ENCODE measurements at regions not wholly inside any gene's neighbourhood (a gene's known extent, or its start where the extent isn't known, plus 50 kb on each side); places are given as distances from the start of the nearest gene placed in this dataset.

DNA sequence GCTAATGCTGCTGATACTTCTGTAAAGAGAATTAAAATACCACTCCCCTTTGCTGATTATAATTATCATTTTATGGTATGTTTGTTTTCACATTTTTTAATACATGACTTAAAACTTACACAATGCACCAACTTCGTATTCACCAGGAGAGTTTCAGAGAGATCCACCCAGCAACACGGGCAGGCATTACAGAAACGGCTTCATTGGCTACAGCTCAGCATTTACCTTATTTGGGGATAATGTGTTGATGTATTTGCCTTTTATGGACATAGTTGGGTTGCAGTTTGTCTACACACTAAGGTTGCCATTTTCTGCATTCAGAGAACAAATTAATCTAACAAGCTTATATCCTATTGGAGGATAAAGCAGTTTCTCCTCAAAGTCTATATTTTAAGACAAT, 423.6 kb downstream of the PRDM9 start:
- TF ChIP-seq CTCF (conservative IDR thresholded peaks at IDR 0.05; ENCODE audit: low read depth, low read length): no peak
- no peak overlapping the region for H3K4me3 ChIP-seq (ENCODE audit: low read depth, low read length)
- DNase-seq (ENCODE audit: low read depth): no peak

- DNase-seq (ENCODE audit: low read depth): peak; percentile 2
- H3K4me3 ChIP-seq (ENCODE audit: low read depth, low read length): peak overlapping the region; percentile 24
Measured at GRCh38 chr5:23951261-23951928, 444.0 kb downstream of the PRDM9 start.

- DNase-seq (ENCODE audit: low read depth): no peak
- no peak overlapping the region for H3K4me3 ChIP-seq (ENCODE audit: low read depth, low read length)
- TF ChIP-seq CTCF (conservative IDR thresholded peaks at IDR 0.05; ENCODE audit: low read depth, low read length): no peak
Measured at GRCh38 chr5:23963449-23963848, 456.0 kb downstream of the PRDM9 start.

DNA sequence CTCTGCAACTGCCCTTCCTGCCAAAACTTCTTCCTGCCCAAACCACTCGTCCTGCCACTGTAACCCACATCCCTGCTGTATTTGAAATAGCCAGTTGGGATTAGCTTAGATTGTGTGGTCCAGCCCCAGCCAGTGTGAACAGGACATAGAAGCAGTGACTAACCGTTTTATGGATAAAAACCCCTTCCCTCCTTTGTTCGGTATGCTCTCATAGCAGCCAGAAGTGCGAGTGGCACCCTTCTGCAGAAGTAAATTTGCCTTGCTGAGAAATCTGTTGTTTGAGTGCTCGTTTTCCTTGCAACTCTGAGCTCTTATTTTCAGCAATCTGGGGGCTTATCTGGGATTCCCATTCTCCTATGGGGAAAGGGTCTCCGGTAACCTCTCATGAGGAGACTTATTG, 470.0 kb downstream of the PRDM9 start:
- DNase-seq (ENCODE audit: low read depth): no peak
- no peak for TF ChIP-seq CTCF (conservative IDR thresholded peaks at IDR 0.05; ENCODE audit: low read depth, low read length)
- H3K4me3 ChIP-seq (ENCODE audit: low read depth, low read length): no peak overlapping the region

DNA sequence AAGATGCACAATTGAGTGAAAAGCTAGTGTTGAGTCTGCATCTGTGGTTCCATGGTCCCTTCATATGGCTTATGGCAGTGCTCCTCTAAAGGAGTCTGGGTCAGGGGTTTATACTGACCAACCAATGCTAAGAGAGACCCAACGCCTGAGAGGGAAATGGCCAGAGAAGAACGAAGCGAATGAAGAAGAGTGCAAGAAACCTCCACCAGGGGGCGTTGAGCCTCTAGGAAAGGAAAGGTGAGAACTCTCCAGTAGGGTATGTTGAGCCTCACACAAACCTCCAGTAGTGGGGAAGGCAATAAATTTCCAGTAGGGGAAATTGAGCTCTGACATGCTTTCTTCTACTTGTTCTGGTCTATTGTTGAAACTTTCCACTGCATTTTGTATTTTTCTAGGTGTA, 470.6 kb downstream of the PRDM9 start:
- H3K4me3 ChIP-seq (ENCODE audit: low read depth, low read length): no peak overlapping the region
- TF ChIP-seq CTCF (conservative IDR thresholded peaks at IDR 0.05; ENCODE audit: low read depth, low read length): peak; percentile 15
- DNase-seq (ENCODE audit: low read depth): no peak

DNA sequence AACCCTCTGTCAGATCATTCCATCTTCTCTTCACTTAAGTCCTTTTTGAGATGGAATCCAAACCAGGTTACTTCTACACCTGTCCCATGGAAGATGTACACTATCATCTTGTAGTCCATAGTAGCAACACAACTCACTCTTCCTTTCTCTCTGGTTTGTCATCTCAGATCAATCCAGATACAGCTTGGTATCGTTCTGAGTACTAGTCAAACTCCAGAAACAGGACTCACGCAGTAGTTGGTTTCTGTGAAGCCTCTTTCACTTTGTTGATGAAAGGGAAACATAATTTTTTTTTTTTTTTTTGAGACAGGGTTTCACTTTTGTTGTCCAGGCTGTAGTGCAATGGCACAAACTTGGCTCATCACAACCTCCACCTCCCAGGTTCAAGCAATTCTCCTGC, 484.0 kb downstream of the PRDM9 start:
- DNase-seq (ENCODE audit: low read depth): no peak
- no peak overlapping the region for H3K4me3 ChIP-seq (ENCODE audit: low read depth, low read length)
- TF ChIP-seq CTCF (conservative IDR thresholded peaks at IDR 0.05; ENCODE audit: low read depth, low read length): no peak

DNA sequence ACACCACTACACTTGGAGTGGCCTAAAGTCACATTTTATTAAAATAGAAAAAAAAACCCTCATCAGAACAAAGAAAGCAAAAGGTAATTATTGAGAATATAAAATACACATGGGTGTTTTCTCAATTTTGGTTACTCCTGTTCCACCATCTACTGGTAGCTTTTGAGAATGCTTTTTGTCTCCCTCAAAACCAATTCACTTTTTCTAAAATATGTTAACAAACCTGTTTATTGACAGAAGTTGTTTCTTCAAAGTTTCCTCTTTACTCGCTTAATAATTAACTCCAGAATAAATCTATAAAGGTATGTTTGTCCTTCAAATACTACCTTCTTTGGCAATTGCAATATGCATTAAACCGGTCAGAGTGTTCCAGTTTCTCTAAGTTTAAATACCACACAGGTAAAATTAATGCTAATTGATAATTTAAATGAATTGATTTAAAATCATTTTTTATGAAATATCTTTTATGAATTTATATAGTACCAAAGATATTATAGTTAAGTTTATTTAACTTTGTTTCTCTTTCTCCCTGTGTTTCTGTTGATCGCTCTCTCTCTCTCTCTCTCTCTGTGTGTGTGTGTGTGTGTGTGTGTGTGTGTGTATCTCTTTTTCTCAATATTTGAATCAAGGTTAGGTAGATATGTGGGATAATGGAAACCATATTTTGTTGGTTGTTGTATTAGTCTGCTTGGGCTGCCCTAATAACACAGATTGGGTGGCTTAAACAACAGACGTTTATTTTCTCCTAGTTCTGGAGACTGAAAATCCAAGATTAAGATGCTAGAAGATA, 487.4 kb downstream of the PRDM9 start:
- no peak for TF ChIP-seq CTCF (conservative IDR thresholded peaks at IDR 0.05; ENCODE audit: low read depth, low read length)
- no peak overlapping the region for H3K4me3 ChIP-seq (ENCODE audit: low read depth, low read length)
- DNase-seq (ENCODE audit: low read depth): no peak

Data from choroid plexus epithelial cell (primary cell).